HG03457 (cell line): ENCODE measurements at regions not wholly inside any gene's neighbourhood (a gene's known extent, or its start where the extent isn't known, plus 50 kb on each side); places are given as distances from the start of the nearest gene placed in this dataset.
"Not testable (repeated sequence)": the region's sequence is repeated elsewhere in the genome, so short reads cannot be mapped to it uniquely, and the experiment has no call there.

ENCODE experiments used
- ATAC-seq: cut with Tn5 transposase; IDR thresholded peaks from one replicate; pipeline ENCODE4 v1.9.1; 2021; ENCODE audit warnings: moderate number of reproducible peaks; ENCODE audit not compliant: unreplicated experiment

GRCh38 chr5:114838937-114839336 lies 330.8 kb downstream of the TRIM36 start:
- no peak for ATAC-seq

GRCh38 chr5:114830114-114830513 lies 339.6 kb downstream of the TRIM36 start:
- no peak for ATAC-seq

- ATAC-seq = no peak
Measured at GRCh38 chr5:114822863-114823262, 346.8 kb downstream of the TRIM36 start.

- no peak for ATAC-seq
Measured at GRCh38 chr5:114822436-114822835, 347.3 kb downstream of the TRIM36 start.

GRCh38 chr5:114790403-114790792 lies 379.3 kb downstream of the TRIM36 start:
- ATAC-seq = no peak

- ATAC-seq = no peak
Measured at GRCh38 chr5:114789773-114790402, 379.8 kb downstream of the TRIM36 start.

- no peak for ATAC-seq
Measured at GRCh38 chr5:114782869-114783268, 386.8 kb downstream of the TRIM36 start.

GRCh38 chr5:114782177-114782576 lies 387.5 kb downstream of the TRIM36 start:
- no peak for ATAC-seq

- ATAC-seq = no peak
Measured at GRCh38 chr5:114780290-114780689, 389.4 kb downstream of the TRIM36 start.

GRCh38 chr5:114744406-114744805 lies 382.5 kb downstream of the KCNN2 start:
- ATAC-seq = no peak

GRCh38 chr5:114734238-114734637 lies 372.4 kb downstream of the KCNN2 start:
- no peak for ATAC-seq

GRCh38 chr5:114729986-114730385 lies 368.1 kb downstream of the KCNN2 start:
- ATAC-seq = no peak

- ATAC-seq = no peak
Measured at GRCh38 chr5:114727358-114727757, 365.5 kb downstream of the KCNN2 start.

- ATAC-seq = no peak
Measured at GRCh38 chr5:114726131-114726530, 364.3 kb downstream of the KCNN2 start.

GRCh38 chr5:114719268-114719667 lies 357.4 kb downstream of the KCNN2 start:
- ATAC-seq = no peak

GRCh38 chr5:114716955-114717354 lies 355.1 kb downstream of the KCNN2 start:
- ATAC-seq = no peak

GRCh38 chr5:114704225-114704893 lies 342.5 kb downstream of the KCNN2 start:
- ATAC-seq = not testable (repeated sequence)

GRCh38 chr5:114702731-114703130 lies 340.9 kb downstream of the KCNN2 start:
- no peak for ATAC-seq

GRCh38 chr5:114702136-114702535 lies 340.3 kb downstream of the KCNN2 start:
- ATAC-seq = no peak

GRCh38 chr5:114700823-114701222 lies 339.0 kb downstream of the KCNN2 start:
- ATAC-seq = no peak

GRCh38 chr5:114695292-114695904 lies 333.5 kb downstream of the KCNN2 start:
- no peak for ATAC-seq

- ATAC-seq = no peak
Measured at GRCh38 chr5:114686356-114686755, 324.5 kb downstream of the KCNN2 start.
